ENCODE measurements at regions not wholly inside any gene's neighbourhood (a gene's known extent, or its start where the extent isn't known, plus 50 kb on each side); places are given as distances from the start of the nearest gene placed in this dataset.
"Not testable (repeated sequence)": the region's sequence is repeated elsewhere in the genome, so short reads cannot be mapped to it uniquely, and the experiment has no call there.

DNA sequence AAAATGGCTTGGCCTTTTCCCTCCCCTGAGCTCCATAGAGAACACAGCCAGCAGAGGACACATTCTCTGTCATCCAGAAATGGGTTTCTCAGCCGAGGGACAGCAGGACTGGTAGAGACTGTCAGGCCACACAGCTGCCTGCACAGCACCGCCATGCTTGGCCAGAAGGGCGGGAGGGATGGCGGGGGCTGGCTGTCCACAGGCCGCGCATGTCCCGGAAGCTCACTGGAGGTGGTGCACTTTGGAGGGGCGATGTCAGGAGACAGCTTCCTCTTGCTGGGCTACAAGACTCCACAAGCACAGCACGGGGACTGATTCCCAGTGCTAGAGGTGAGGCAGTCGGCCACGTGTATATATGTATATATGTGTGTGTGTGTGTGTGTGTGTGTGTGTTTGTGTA, 125.3 kb downstream of the GOLGA6L4 start:
- not testable (repeated sequence) for DNase-seq

DNA sequence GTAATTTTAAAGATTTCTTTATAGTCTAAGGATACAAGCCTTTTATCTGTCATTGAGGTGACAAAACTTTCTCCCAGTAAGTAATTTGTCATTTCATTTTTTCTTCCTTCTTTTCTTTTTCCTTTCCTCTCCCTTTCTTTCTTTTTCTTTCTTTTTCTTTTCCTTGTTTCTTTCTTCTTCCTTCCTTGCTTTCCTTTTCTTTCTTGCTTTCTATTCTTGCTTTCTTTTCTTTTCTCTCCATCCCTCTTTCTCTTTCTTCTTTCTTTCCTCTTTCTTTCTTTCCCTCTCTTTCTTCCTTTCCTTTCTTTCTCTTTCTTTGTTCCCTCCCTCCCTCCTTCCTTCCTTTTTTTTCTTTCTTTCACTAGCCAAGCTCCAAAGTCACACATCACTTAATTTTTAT, 148.8 kb downstream of the GOLGA6L4 start:
- not testable (repeated sequence) for DNase-seq

DNA sequence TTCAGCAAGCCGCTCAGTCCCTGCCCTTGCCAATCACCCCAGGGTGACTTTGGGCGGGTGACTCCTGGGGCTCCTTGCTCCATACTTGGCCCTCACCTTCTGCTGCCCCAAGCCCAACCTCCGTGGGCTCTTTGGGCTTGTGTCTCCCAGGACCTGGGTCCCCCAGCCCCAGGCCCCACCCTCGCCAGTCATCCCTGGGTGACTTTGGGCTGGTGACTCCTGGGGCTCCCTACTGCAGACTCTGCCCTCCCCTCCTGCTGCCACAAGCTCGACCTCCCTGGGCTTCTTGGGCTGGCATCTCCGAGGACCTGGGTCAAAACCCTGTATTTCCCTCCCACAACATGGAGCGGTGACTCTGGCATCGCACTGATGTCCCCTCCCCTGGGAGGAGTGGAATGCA, 151.5 kb downstream of the GOLGA6L4 start:
- no peak for DNase-seq

DNA sequence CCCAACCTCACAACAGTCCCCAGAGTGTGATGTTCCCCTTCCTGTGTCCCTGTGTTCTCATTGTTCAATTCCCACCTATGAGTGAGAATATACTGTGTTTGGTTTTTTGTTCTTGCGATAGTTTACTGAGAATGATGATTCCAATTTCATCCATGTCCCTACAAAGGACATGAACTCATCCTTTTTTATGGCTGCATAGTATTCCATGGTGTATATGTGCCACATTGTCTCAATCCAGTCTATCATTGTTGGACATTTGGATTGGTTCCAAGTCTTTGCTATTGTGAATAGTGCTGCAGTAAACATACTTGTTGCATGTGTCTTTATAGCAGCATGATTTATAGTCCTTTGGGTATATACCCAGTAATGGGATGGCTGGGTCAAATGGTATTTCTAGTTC, 152.6 kb downstream of the GOLGA6L4 start:
- not testable (repeated sequence) for DNase-seq

DNA sequence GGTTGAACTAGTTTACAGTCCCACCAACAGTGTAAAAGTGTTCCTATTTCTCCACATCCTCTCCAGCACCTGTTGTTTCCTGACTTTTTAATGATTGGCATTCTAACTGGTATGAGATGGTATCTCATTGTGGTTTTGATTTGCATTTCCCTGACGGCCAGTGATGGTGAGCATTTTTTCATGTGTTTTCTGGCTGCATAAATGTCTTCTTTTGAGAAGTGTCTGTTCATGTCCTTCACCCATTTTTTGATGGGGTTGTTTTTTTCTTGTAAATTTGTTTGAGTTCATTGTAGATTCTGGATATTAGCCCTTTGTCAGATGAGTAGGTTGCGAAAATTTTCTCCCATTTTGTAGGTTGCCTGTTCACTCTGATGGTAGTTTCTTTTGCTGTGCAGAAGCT, 153.1 kb downstream of the GOLGA6L4 start:
- not testable (repeated sequence) for DNase-seq

DNA sequence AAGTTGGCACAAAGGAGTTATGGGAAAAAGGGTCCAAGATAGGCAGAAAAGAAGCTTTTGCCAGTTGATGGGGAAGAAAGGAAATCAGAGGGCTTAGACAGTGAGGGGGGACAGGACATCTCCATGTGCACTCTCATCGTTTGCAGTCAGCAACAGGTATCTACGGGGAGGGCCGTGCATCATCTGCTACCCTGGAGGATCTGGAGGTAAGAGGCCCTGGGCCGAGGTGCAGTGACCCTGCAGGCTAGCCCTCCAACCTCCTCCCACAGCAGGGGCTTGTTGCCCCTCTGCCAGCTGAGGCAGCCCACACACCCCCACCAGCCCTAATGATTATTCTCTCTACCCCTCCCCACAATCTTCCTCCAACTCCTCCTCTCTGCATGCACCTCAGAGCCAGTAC, 154.8 kb downstream of the GOLGA6L4 start:
- DNase-seq: not testable (repeated sequence)

DNA sequence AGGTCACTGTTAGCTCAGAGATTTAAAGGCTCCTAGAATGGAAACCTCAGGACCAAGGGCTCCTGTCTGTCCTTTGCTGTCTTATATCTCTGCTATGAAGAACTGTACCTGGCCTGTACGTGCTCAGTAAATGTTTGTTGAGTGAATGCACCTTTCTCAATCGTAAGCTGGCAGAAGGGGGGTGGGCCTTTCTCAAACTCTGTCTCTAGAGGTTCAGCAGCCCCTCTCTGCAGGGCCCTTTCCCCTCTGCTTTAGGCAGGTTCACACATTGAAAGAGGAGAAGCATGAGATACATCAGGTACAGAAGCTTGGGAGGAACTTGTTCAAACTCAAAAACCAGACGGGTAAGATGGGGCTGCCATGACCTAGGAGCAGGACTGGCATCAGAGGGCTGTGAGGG, 155.6 kb downstream of the GOLGA6L4 start:
- DNase-seq: no peak

DNA sequence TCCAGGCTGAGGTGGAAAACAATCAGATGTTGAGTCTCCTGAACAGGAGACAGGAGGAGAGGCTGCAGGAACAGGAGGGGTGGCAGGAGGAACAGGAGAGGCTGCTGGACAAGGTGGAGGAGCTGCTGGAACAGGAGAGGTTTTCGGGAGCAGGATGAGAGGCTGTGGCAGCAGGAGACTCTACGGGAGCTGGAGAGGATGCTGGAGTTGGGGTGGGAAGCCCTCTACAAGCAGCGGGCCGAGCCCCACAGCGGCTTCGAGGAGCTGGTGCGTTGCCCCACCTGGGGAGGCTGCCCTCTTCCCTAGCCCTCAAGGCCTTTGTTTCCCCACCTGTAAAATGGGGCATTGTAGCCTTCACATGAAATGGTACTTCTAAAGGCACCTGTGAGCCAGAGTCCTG, 156.4 kb downstream of the GOLGA6L4 start:
- DNase-seq: not testable (repeated sequence)

DNA sequence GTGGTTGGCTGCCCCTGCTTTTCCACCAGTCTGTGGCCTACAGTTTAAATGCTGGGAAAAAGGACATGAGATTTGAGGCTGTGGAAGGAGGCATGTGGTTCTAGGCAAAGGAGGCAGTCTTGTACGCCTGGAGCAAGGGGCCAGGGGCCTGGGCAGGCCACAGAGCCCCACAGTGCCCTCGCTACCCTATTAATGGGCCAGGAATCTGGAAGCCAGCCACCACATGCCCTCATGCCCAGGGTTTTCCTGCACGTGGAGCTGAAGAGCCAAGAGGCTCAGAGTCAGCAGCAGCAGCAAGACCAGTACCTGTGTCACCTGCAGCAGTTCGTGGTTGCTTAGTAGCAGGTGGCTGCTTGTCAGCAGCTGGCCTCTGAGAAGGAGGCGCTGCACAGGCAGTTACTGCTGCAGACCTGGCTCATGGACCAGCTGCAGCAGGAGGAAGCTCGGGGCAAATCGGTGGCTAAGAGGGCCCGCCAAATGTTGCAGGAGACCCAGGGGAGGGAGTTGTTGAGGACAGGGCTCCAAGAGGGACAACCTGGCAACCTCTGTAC, 157.9 kb downstream of the GOLGA6L4 start:
- DNase-seq: not testable (repeated sequence)

DNA sequence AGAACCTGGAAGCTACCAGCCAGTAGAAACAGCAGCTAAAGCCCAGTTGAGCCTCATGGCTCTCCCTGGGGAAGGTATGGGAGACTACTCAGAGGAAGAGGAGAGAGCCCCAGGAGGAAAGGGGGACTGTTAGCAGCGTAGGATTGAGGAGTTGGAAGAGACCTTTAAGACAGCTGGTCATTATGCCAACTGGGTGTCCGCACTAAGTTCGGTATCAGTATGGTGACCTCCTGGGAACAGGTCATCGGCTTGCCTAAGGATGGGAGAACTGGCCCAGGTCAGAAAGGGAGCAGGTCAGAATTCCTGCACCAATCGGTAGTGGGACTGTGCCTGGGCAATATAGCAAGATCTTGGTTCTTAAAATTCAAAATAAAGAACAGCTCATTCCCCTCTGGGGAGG, 158.4 kb downstream of the GOLGA6L4 start:
- DNase-seq: not testable (repeated sequence)

DNA sequence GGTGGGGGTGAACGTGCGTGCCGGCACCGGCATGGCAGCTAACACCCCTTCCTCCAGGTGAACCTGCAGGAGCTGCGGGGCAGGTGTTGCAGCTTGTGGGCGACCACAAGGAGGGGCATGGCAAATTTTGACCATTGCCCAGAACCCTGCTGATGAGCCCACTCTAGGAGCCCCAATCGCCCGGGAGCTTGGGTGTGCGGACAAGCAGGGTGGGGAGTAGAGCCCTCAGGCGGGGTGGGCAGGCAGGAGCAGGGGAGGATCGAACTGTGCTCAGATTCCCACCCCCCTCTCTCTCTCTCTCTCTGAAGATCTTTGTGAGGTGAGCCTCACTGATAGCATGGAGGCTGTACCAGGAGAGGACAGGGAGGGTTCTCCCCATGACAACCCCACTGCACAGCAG, 159.8 kb downstream of the GOLGA6L4 start:
- DNase-seq: not testable (repeated sequence)

DNA sequence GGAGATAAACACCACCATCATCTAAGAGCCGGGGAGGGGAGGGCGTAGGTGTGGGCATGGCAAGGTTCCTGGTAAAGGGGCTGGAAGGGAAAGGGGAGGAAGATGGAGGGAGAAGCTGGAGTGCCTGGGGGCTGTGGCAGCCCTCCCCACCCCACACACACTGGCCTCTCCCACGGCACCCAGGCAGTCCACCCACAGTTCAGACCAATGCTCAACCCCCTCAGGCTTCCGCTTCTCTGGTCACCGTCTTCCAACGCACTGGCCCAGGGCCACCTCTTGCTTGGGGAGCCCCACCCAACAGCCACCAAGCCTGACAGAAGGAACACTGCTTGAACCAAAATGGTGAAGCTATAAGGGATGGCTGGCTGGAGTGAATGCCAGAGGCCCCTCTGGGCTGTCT, 160.3 kb downstream of the GOLGA6L4 start:
- DNase-seq: not testable (repeated sequence)

DNA sequence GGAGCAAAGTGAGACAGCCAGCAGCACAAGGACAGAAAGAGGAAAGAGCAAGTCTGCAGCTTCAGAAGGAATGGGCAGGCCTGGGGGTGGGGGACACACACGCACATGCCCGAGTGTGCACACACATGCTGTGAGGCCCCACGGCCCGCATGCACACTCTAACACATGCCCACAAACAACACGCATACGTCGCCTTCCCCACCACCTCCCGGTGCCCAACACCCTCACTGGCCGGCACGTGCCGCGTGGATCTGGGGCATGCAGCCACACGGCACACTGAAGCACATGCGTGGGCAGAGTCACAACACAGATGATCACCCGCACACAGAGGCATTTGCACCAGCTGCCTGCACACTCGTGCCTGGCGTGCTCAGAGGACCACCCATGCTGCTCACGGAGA, 161.5 kb downstream of the GOLGA6L4 start:
- DNase-seq: not testable (repeated sequence)

DNA sequence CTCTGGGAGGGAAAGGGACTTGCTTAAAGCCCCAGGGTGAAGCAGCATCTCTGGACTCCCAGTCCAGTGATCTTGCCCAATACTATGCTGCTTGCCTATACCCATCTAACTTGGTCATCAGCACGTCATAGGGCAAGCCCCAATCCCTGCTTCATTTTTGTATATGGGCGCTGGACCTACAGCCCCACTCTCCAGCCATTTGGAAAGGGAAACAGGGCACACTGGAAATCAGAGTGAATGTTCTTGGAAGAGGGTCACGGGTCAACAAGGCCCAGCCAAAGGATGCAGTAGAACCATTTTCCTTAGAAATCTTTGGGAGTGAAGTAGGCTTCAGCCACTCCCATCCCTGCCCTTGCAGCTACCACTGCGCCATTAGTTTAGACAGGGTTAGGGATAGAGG, 162.5 kb downstream of the GOLGA6L4 start:
- not testable (repeated sequence) for DNase-seq

DNA sequence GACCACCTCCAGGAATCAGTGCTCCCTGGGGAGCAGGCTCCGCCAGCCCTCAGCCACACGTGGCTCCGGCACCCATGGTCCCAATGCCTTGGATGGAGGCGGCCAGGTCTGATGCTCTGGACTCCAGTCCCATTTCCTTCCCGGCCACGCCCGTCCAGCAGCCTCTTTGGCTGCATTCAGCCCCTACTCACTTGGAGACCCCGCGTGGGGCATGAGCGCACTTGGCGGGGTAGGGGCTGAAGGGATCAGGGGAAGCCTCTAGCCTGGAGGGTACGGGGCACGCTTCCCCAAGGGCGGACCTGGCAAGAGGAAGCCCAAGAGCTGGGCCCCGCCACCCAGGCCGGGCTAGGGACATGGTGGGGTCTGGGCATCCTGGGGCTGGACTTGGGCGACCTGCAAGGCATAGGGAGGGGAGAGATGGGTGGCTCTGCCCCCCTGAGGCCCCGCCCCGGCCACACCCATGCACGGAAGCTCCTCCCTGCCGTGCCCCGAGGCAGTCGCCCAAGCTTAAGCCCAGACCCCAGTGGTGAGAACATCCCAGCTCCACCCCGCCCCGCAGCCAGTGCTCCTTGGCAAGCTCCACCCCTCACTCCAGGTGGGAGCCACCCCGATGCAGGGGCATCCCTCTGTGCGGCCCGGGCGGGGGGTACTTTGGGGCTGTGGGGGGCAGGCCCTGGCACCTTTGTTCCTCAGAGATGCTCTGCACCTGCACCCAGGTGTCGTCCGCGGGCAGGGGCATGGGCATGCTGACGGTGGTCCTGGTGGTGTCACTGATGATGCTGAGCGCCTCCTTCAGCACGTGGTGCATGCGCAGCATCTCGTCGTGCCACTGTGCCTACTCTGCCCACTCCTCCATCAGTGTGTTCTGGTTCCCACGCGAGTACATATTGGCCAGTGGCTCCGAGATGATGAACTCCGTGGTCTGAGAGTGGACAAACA, 163.5 kb downstream of the GOLGA6L4 start:
- DNase-seq: no peak

DNA sequence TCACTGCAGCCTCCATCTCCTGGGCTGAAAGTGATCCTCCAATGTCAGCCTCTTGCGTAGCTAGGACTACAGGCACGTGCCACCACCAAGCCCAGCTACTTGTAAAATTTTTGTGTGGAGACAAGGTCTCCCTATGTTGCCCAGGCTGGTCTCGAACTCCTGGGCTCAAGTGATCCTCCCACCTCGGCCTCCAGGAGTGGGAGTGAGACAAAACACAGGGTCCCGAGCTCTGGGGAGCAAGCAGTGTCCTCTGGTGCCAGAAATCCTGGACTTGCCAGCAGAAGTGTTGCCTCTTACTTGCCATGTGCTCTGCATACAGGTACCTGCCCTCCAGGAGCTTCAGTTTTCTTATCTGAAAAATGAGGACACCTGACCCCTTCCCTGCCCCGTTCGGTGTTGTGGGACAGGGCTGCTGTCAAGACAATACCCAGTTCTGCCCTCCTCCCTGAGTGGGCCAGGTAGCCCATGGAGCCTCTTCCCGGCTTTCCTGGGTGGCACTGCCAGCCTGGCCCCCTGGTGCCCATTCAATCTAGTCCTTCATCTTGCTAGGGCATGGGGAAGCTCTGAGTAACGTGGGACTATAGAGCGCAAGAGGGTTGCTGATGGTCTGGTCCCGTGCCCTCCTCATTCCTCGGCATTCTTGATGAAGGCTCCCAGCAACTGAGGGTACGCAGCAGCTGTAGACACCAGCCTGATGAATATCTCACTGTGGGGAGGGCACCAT, 164.6 kb downstream of the GOLGA6L4 start:
- DNase-seq: no peak

DNA sequence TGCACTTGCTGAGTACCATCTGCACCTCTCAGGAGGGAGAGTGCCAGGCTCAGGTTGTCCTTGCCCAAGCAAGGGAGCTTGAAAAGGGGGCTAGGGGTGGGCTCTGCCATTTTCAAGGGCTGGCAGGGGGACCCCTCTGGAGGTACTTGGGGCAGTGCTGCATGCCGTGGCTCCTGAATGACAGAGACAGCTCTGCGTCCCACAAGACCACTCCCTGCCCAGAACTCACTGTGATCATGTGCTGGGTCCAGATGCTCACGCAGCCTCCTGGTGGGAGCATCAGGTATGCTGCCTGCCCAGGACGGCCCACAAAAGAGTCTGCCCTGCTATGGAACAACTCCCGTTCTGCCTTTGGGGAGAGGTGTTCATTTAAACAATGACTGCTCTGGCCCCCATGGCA, 165.2 kb downstream of the GOLGA6L4 start:
- DNase-seq: no peak

DNA sequence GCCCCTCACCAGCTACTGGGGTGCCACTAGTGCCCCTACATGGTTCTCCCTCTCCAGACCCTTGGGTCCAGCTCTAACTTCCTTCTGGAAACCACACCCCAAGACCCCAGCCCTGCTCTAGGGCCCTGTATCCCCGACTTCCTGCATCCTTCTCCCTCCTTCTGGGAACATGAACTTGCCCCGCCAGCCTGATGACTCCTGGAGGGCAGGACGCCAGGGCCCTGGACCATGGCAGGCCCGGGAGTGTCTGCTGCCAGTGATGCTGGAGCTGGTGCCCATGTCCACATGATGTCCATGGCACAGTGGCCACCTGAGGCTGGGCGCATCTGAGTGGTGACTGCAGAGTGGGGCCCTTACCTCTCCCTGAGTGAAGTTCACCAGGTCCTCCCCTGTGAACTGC, 165.9 kb downstream of the GOLGA6L4 start:
- DNase-seq: not testable (repeated sequence)

DNA sequence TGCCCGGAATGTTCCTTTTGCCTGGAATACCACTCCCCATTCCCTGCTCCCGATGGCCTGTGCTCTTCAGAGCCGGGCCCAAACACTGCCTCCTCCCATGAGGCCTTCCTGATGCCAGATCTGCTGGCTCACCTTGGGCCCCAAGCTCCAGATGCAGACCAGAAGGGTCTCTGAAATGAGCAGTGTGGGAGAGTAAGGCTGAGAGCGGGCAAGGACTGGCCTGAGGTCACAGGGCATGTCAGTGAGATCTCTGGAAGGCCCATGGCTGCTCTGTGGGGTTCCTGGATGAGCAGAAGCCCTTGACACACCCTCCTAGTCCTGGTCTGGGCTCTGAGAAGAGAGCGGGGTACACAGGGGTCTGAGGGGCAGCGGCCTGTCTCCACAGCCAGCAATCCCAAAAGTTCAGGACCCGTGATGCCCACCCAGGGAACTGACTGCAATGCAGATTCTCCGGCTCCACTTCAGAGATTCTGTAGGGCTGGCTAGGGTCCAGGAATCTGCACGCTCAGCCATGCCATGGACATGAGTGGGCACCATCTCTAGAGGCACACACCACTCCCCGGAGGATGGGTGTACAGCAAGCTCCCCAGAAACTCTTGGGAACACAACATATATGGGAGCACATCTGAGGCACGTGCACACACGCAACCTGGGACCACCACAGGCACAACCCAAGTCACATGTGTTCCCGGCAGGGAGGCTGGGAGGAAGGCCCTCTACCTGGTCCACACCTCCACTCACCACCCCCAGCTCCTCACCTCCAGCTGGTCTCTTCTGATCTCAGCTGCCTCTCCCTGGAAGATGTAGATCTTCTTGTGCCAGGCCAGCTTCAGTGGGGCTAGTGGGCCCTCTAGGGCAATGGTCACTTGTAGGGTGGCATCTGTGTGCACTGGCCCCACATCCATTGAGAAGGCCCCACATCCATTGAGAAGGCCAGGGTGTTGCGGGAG, 166.6 kb downstream of the GOLGA6L4 start:
- DNase-seq: not testable (repeated sequence)

DNA sequence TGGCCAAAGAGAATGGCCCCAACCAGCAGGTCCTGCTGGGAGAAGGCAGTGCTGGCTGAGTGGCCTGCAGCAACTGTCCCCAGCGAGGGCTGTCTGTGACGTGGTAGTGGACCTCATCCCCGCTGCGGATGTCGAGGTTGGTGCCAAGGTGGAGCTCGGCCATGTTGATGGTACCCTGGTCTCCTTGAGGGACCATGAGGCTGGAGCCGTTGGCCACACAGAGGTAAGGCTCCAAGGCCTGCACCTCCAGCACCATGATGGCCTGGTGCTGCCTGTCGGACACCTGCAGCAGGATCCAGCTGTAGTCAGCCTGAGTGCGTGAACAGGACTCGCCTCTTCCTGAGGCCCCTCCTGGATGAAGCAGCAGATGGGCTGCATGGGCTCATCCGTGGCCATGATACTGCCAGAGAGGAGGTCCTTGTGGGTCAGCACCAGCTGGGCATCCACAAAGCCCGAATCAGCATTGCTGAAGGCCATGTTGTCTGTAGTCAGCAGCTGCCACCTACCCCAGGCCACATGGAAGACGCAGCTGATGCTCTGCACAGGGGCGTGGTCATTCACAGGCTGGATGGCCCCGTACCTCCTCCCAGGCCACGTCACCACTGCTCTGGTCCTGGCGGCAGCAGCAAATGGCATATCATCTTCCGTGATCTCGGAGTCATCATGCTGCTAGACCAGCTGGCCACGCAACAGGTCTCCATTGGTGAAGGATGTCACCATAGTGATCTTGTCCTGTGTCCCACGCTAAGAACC, 167.5 kb downstream of the GOLGA6L4 start:
- DNase-seq: no peak

DNA sequence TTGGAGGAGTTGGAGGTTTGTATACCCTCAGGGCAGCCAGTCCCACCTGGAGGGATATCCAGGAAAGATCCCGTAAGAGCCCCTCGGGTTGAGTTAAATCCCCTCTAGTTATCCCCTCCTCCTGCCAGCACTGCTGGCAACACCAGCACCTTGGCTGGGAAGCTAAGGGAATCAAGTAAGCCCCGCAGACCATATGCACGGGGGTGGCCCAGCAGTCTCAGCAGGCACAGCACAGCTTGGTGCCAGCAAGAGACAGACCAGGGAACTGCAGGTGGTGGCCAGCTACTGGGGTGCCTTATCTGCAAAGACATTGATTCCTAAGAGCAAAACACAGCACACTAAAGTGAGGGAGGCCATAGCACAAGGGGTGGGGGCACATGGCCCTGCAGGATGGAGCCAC, 173.8 kb downstream of the GOLGA6L4 start:
- DNase-seq: not testable (repeated sequence)
